ENCODE measurements at regions not wholly inside any gene's neighbourhood (a gene's known extent, or its start where the extent isn't known, plus 50 kb on each side); places are given as distances from the start of the nearest gene placed in this dataset.

- Histone ChIP-seq H3K4me3 (ENCODE audit: low read depth in 1 of 2, low read length in 2 of 2) (no peak overlapping the region), H4K20me1 (ENCODE audit: insufficient read depth, low read length) (no peaks in the 10 kb centered on the region), H3K79me2 (ENCODE audit: insufficient read depth, low read length) (no peaks in the 10 kb centered on the region), H3K36me3 (ENCODE audit: insufficient read depth, low read length) (no peaks in the 10 kb centered on the region), H2AFZ (ENCODE audit: low read depth, low read length) (no peak overlapping the region), H3K9ac (ENCODE audit: low read depth, low read length) (no peak overlapping the region), H3K27me3 (ENCODE audit: insufficient read depth, low read length, poor library complexity) (no peaks in the 10 kb centered on the region), H3K4me1 (ENCODE audit: insufficient read depth, low read length) (no peaks in the 10 kb centered on the region), H3K9me3 (ENCODE audit: insufficient read depth, low read length, severe bottlenecking) (no peaks in the 10 kb centered on the region), H3K4me2 (ENCODE audit: insufficient read depth, low read length) (no peak overlapping the region), H3K27ac (ENCODE audit: low read length) (no peak overlapping the region)
- no peak for ATAC-seq (ENCODE audit: insufficient read depth, low read depth)
- no peak for DNase-seq
- no peak for TF ChIP-seq CTCF (IDR thresholded peaks at IDR 0.05; ENCODE audit: borderline replicate concordance, extremely low read depth, low read length, poor library complexity, severe bottlenecking)
- no peak for TF ChIP-seq EZH2 (IDR thresholded peaks at IDR 0.05; ENCODE audit: borderline replicate concordance, low read depth, low read length, severe bottlenecking)
Observed at GRCh38 chr1:219373616-219373935, 199.9 kb downstream of the LYPLAL1 start.

- Histone ChIP-seq H2AFZ (ENCODE audit: low read depth, low read length) (no peak overlapping the region), H3K27me3 (ENCODE audit: insufficient read depth, low read length, poor library complexity) (no peaks in the 10 kb centered on the region)
- no peak for DNase-seq
Observed at GRCh38 chr1:219372916-219373615, 199.4 kb downstream of the LYPLAL1 start.

GRCh38 chr1:219371471-219371870, 197.8 kb downstream of the LYPLAL1 start:
- H3K4me3 ChIP-seq (ENCODE audit: low read depth in 1 of 2, low read length in 2 of 2): no peak overlapping the region
- TF ChIP-seq EZH2 (IDR thresholded peaks at IDR 0.05; ENCODE audit: borderline replicate concordance, low read depth, low read length, severe bottlenecking): no peak
- no peak for TF ChIP-seq CTCF (IDR thresholded peaks at IDR 0.05; ENCODE audit: borderline replicate concordance, extremely low read depth, low read length, poor library complexity, severe bottlenecking)
- no peaks in the 10 kb centered on the region for H3K79me2 ChIP-seq (ENCODE audit: insufficient read depth, low read length)
- H3K36me3 ChIP-seq (ENCODE audit: insufficient read depth, low read length): no peaks in the 10 kb centered on the region
- no peaks in the 10 kb centered on the region for H4K20me1 ChIP-seq (ENCODE audit: insufficient read depth, low read length)
- H3K9ac ChIP-seq (ENCODE audit: low read depth, low read length): no peak overlapping the region
- DNase-seq (no peak), ATAC-seq (ENCODE audit: insufficient read depth, low read depth) (no peak)
- no peak overlapping the region for H3K27ac ChIP-seq (ENCODE audit: low read length)
- H3K9me3 ChIP-seq (ENCODE audit: insufficient read depth, low read length, severe bottlenecking): no peaks in the 10 kb centered on the region
- H3K4me2 ChIP-seq (ENCODE audit: insufficient read depth, low read length): no peak overlapping the region
- no peaks in the 10 kb centered on the region for H3K4me1 ChIP-seq (ENCODE audit: insufficient read depth, low read length)
- H2AFZ ChIP-seq (ENCODE audit: low read depth, low read length): no peak overlapping the region
- no peaks in the 10 kb centered on the region for H3K27me3 ChIP-seq (ENCODE audit: insufficient read depth, low read length, poor library complexity)

More at GRCh38 chr1:219372916-219373615, 199.4 kb downstream of the LYPLAL1 start:
- Histone ChIP-seq H3K9me3 (ENCODE audit: insufficient read depth, low read length, severe bottlenecking) (no peaks in the 10 kb centered on the region), H3K9ac (ENCODE audit: low read depth, low read length) (no peak overlapping the region), H3K79me2 (ENCODE audit: insufficient read depth, low read length) (no peaks in the 10 kb centered on the region), H3K4me3 (ENCODE audit: low read depth in 1 of 2, low read length in 2 of 2) (no peak overlapping the region), H3K27ac (ENCODE audit: low read length) (no peak overlapping the region), H4K20me1 (ENCODE audit: insufficient read depth, low read length) (no peaks in the 10 kb centered on the region), H3K4me1 (ENCODE audit: insufficient read depth, low read length) (no peaks in the 10 kb centered on the region), H3K36me3 (ENCODE audit: insufficient read depth, low read length) (no peaks in the 10 kb centered on the region), H3K4me2 (ENCODE audit: insufficient read depth, low read length) (no peak overlapping the region)
- ATAC-seq (ENCODE audit: insufficient read depth, low read depth): no peak
- TF ChIP-seq EZH2 (IDR thresholded peaks at IDR 0.05; ENCODE audit: borderline replicate concordance, low read depth, low read length, severe bottlenecking) (no peak), CTCF (IDR thresholded peaks at IDR 0.05; ENCODE audit: borderline replicate concordance, extremely low read depth, low read length, poor library complexity, severe bottlenecking) (no peak)

Data from DND-41 (cell line).